ENCODE measurements at regions not wholly inside any gene's neighbourhood (a gene's known extent, or its start where the extent isn't known, plus 50 kb on each side); places are given as distances from the start of the nearest gene placed in this dataset.
"Not testable (repeated sequence)": the region's sequence is repeated elsewhere in the genome, so short reads cannot be mapped to it uniquely, and the experiment has no call there.

DNA sequence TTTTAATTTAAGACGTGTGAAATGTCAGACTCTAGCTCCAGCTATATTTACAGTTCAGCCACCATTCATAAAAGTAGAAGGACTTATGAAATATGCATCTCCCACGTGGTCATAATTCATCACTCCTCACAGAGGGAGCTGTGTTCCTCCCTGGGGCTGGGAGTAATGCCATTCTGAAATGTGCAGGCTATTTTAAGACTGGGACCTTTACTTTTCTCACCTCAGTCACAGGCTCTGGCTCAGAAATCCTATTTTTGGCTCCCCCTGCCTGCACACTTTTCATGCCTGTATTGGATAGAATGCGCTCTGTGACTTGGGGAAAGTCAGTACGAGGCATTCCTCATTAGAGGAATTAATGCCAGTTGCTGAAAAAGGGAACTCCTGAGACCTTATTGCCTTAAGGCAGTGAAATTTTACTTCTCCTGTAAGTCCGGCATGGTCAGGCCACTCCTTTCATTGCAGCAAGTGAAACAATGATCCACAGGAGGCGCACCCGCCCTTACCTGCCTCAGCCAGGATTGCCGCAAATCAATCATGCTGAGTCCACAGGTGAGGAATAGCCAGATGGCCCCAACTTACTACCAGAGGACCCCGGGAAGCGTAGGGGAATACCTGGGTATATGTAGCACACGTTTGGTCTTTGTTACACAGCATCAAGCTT, 1133.2 kb upstream of the TMEM132C start:
- DNase-seq: no peak

GRCh38 chr12:127140864-127141484, 1126.0 kb upstream of the TMEM132C start:
- not testable (repeated sequence) for DNase-seq

GRCh38 chr12:127143020-127143419, 1124.0 kb upstream of the TMEM132C start:
- no peak for DNase-seq

- no peak for DNase-seq
These were observed 1122.2 kb upstream of the TMEM132C start for GRCh38 chr12:127144770-127145169.

- no peak for DNase-seq
These were observed 1121.6 kb upstream of the TMEM132C start for GRCh38 chr12:127145241-127145928.

GRCh38 chr12:127145929-127146789, 1120.8 kb upstream of the TMEM132C start:
- DNase-seq: peak; percentile 80

GRCh38 chr12:127146991-127147718, 1119.8 kb upstream of the TMEM132C start:
- no peak for DNase-seq

GRCh38 chr12:127147724-127148123, 1119.2 kb upstream of the TMEM132C start:
- DNase-seq: no peak

DNA sequence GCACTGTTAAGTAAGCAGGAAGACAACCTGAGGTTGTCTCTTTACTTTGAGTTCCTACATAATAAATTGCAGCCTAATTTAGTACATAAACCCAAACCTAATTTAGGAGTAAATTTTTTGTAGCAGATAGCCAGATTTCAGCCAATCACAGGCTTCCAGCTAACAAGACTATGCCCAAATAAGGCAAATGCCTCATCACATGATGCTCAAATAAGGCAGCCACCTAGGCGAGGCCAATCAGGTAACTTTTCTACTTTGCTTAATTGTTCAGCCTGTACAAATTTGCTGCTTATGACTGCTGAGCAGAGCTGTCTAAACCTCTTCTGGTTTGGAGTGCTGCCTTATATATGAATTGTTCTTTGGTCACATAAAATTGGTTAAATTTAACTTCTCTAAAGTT, 1118.7 kb upstream of the TMEM132C start:
- DNase-seq: no peak

GRCh38 chr12:127149226-127149964, 1117.6 kb upstream of the TMEM132C start:
- DNase-seq: no peak

GRCh38 chr12:127150028-127150427, 1116.9 kb upstream of the TMEM132C start:
- DNase-seq: no peak

DNA sequence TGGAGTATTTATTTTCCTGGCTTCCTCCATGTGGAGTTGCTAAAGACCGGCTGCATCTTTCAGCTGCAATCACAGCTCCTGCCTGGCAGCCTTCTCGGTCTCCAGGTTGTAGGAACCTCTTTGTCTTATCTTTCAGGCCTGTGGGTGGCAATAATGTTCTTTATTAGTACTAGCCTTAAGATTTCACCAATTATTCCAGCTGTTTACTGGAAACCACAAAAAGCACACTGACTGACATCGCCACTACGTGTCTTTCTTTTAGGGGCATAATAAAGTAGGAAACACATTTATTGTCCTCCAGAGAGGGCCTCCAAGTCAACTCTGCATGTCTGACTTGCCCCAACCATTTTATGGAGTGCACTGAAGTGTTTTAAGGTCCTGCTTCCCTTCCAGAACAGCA, 1116.5 kb upstream of the TMEM132C start:
- no peak for DNase-seq

GRCh38 chr12:127150956-127151355, 1116.0 kb upstream of the TMEM132C start:
- DNase-seq: no peak

GRCh38 chr12:127153996-127154395, 1113.0 kb upstream of the TMEM132C start:
- DNase-seq: no peak

GRCh38 chr12:127154830-127155229, 1112.1 kb upstream of the TMEM132C start:
- not testable (repeated sequence) for DNase-seq

DNA sequence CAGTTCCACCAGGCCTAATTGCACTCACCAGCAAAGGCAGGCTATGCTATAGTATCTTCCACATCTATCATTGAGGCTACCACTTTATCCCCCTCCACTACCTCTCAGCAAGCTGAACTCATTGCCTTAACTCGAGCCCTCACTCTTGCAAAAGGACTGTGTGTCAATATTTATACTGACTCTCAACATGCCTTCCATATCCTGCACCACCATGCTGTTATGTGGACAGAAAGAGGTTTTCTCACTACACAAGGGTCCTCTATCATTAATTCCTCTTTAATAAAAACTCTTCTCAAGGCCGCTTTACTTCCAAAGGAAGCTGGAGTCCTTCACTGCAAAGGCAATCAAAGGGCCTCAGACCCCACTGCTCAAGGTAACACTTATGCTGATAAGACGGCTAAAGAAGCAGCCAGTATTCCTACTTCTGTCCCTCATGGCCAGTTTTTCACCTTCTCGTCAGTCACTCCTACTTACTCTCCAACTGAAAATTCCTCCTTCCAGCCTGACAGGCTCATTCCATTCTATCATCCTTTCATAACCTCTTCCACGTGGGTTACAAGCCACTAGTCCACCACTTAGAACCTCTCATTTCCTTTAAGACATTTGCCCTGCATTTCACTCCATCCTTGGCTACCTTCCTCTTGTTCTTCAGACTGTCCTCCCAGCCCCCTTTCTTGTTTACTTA, 1110.9 kb upstream of the TMEM132C start:
- DNase-seq: not testable (repeated sequence)

DNA sequence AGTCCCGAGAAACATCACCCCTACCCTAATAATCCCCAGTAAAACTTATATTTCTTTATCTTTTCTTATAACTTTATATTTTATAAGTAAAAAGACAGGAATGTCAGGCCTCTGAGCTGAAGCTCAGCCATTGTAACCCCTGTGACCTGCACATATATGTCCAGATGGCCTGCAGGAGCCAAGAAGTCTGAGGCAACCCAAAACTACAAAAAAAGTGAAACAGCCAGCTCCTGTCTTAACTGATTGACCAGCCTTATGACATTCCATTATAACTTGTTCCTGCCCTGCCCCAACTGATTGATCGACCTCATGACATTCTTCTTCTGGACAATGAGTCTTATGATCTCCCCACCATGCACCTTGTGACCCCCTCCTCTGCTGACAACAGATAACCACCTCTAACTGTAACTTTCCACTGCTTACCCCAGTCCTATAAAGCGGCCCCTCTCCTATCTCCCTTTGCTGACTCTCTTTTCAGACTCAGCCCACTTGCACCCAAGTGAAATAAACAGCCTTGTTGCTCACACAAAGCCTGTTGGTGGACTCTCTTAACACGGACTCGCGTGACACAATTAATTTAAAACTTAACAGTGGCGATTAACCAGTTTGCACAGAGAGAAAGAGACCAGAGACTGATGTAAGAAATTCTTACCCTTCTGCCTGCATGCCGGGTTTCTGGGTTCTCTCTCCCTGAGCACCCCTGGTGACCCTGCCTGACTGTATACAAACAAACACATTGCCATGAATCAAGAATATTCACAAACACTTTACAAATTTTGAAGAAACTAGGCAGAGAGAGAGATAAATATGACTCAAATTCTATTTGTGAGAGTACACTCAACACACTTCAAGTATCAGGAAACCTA, 1109.2 kb upstream of the TMEM132C start:
- not testable (repeated sequence) for DNase-seq

DNA sequence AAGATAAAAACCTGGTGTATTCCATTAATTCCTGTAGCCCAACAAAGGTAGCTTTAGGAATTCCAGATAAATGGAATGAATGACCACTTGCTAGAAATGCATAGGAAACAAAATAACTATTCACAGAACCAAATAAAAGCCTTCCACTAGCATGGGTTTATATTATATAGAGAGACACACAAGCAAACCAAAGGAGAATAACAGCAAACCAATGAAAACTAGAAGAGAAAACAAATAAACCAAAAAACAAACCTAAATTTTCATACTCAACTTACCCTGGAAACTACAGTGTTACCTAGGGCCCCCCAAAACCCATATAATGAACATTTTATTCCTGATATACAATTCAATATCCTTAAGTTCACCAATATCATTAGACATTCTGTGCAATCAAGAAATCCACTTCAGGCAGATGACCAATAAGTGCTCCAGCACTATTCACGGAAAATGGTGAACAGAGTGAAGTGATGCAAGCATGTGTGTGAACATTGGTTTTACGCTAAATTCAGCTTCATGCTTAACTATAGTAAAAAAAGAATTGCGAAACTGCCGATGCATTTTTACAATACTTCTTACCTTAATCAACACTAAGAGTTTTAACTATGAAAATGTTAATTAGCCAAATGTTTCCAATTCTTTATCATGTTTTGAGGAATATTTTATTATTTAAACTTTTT, 1108.4 kb upstream of the TMEM132C start:
- DNase-seq: no peak

- DNase-seq: no peak
These were observed 1105.5 kb upstream of the TMEM132C start for GRCh38 chr12:127161466-127161865.
